ENCODE measurements at regions not wholly inside any gene's neighbourhood (a gene's known extent, or its start where the extent isn't known, plus 50 kb on each side); places are given as distances from the start of the nearest gene placed in this dataset.

DNA sequence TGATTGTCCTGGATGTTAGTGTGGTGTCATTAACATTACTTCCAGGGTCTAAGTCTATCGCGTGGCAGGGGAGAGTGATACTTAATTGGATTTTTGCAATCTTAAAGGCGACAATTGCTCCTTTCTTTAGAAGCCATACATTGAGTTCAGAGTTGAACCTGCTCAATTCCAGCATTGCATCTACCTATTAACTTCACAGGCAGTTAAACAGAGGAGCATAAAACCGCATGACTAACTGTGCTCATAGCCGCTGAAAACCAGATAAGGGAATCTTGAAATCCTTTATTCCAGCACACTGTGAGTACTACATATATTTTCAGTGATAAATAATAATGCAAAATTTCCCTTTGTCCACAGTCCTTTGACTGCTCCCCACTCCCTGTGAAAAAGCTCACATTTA, 255.3 kb downstream of the STK31 start:
- TF ChIP-seq, protein P1, sequence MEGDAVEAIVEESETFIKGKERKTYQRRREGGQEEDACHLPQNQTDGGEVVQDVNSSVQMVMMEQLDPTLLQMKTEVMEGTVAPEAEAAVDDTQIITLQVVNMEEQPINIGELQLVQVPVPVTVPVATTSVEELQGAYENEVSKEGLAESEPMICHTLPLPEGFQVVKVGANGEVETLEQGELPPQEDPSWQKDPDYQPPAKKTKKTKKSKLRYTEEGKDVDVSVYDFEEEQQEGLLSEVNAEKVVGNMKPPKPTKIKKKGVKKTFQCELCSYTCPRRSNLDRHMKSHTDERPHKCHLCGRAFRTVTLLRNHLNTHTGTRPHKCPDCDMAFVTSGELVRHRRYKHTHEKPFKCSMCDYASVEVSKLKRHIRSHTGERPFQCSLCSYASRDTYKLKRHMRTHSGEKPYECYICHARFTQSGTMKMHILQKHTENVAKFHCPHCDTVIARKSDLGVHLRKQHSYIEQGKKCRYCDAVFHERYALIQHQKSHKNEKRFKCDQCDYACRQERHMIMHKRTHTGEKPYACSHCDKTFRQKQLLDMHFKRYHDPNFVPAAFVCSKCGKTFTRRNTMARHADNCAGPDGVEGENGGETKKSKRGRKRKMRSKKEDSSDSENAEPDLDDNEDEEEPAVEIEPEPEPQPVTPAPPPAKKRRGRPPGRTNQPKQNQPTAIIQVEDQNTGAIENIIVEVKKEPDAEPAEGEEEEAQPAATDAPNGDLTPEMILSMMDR (IDR thresholded peaks at IDR 0.05) = no peak
- TF ChIP-seq POLR2A (IDR thresholded peaks at IDR 0.05) = no peak

All from transverse colon (tissue), 3 donors.